Colonic mucosa (tissue), 4 donors: ENCODE measurements at regions not wholly inside any gene's neighbourhood (a gene's known extent, or its start where the extent isn't known, plus 50 kb on each side); places are given as distances from the start of the nearest gene placed in this dataset.

Source experiments
- DNase-seq: peaks from one replicate; pipeline ENCODE4 v3.0.0-alpha.2; 2020
- H3K27ac ChIP-seq: fragments of 200-600 bp; one replicate; pipeline ENCODE4 v1.8.0; 2021
- H3K27me3 ChIP-seq: fragments of 200-600 bp; one replicate; pipeline ENCODE4 v1.8.0; 2021
- H3K36me3 ChIP-seq: fragments of 200-600 bp; one replicate; pipeline ENCODE4 v1.8.0; 2021
- H3K4me1 ChIP-seq: fragments of 200-600 bp; one replicate; pipeline ENCODE4 v1.8.0; 2021; ENCODE audit warnings: mild to moderate bottlenecking
- H3K4me3 ChIP-seq: fragments of 200-600 bp; one replicate; pipeline ENCODE4 v1.8.0; 2021
- H3K9ac ChIP-seq, 2 donors: one replicate each; pipeline ENCODE4 v1.7.0; 2013; ENCODE audit warnings: control low read depth in 2 of 2, low read depth in 2 of 2, low read length in 2 of 2
- H3K9me3 ChIP-seq: fragments of 200-600 bp; one replicate; pipeline ENCODE4 v1.8.0; 2021
- intact Hi-C: fragments of 100-400 bp; cut with DNase I; formaldehyde crosslinking; loops from one replicate; pipeline ENCODE4 v1.14.1; 2022
- TF ChIP-seq, protein P1 (sequence below): fragments of 200-600 bp; IDR thresholded peaks from one replicate; pipeline ENCODE4 v1.8.0; 2022; ENCODE audit warnings: antibody characterized with exemption, mild to moderate bottlenecking
- donor health status: healthy.
- donor health status: DM: no; HTN: no; CAD: no.
- donor health status: DM: no; HTN: no; CAD: no.

GRCh38 chr16:73275024-73275423, 227.1 kb upstream of the ZFHX3 start:
- no peaks in the 10 kb centered on the region for H3K9me3 ChIP-seq
- H3K4me1 ChIP-seq: no peaks in the 10 kb centered on the region
- H3K36me3 ChIP-seq: no peaks in the 10 kb centered on the region
- no peak overlapping the region for H3K9ac ChIP-seq
- TF ChIP-seq, protein P1, sequence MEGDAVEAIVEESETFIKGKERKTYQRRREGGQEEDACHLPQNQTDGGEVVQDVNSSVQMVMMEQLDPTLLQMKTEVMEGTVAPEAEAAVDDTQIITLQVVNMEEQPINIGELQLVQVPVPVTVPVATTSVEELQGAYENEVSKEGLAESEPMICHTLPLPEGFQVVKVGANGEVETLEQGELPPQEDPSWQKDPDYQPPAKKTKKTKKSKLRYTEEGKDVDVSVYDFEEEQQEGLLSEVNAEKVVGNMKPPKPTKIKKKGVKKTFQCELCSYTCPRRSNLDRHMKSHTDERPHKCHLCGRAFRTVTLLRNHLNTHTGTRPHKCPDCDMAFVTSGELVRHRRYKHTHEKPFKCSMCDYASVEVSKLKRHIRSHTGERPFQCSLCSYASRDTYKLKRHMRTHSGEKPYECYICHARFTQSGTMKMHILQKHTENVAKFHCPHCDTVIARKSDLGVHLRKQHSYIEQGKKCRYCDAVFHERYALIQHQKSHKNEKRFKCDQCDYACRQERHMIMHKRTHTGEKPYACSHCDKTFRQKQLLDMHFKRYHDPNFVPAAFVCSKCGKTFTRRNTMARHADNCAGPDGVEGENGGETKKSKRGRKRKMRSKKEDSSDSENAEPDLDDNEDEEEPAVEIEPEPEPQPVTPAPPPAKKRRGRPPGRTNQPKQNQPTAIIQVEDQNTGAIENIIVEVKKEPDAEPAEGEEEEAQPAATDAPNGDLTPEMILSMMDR: no peak
- no peaks in the 10 kb centered on the region for H3K27me3 ChIP-seq
- peak overlapping the region; percentile 35 for H3K27ac ChIP-seq
- intact Hi-C loops: no loop called here
- no peak for DNase-seq
- no peak overlapping the region for H3K4me3 ChIP-seq

DNA sequence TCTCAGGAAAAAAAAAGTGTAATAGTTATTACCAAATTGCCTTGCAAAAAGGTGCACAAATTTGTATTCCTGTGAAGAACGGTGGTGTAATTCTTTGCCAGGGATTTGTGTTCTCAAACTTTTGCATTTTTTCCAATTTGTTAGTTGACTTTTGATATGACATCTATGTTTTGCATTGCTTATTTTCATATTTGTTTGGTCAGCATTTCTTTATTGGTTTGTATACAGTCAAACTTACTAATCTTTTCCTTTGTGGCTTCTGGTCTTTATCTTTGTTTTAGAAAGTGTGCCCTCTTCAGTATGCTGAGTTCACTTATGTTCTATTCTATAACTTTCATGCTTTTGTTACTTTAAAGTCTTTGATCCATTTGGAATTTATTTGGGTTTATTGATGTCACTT, 226.2 kb upstream of the ZFHX3 start:
- Histone ChIP-seq H3K9ac (no peak overlapping the region), H3K27ac (no peak overlapping the region), H3K4me3 (no peak overlapping the region), H3K27me3 (no peaks in the 10 kb centered on the region), H3K9me3 (no peaks in the 10 kb centered on the region), H3K4me1 (no peaks in the 10 kb centered on the region), H3K36me3 (no peaks in the 10 kb centered on the region)
- intact Hi-C loops: no loop called here
- no peak for DNase-seq
- TF ChIP-seq, protein P1: no peak

DNA sequence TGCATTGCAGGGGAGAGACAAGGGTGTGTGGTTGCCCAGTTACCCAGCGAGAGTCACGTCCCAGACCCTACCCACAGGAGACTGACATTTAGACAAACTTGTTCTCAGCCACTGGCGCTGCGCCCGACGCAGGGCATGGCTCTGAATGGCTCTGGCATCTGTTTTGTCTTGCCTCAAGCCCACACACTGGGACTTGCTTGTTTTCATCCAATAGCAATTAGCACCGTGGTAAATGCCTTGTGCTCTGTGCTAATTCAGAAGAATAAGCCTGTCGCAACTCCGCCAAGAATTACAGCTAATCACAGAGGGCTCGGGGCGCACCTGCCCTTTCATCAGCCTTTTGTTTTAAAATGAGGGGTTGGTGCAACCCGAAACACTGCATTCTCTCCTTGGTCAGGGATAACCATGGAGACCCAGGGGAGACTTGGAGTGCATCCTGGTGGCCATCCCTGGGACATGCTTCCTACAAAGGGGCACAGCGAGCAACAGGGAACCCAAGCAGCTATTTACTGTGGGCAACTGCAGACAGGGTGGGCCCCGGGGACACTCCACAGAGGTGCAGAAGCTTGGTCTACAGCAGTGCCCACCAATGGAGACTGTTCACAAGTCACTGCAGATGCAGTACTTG, 220.6 kb upstream of the ZFHX3 start:
- H3K27me3 ChIP-seq: no peaks in the 10 kb centered on the region
- no peak overlapping the region for H3K27ac ChIP-seq
- no peak for DNase-seq
- TF ChIP-seq, protein P1: no peak
- H3K36me3 ChIP-seq: no peaks in the 10 kb centered on the region
- no peak overlapping the region for H3K9ac ChIP-seq
- intact Hi-C loops: no loop called here
- H3K9me3 ChIP-seq: no peaks in the 10 kb centered on the region
- H3K4me1 ChIP-seq: no peaks in the 10 kb centered on the region
- no peak overlapping the region for H3K4me3 ChIP-seq

DNA sequence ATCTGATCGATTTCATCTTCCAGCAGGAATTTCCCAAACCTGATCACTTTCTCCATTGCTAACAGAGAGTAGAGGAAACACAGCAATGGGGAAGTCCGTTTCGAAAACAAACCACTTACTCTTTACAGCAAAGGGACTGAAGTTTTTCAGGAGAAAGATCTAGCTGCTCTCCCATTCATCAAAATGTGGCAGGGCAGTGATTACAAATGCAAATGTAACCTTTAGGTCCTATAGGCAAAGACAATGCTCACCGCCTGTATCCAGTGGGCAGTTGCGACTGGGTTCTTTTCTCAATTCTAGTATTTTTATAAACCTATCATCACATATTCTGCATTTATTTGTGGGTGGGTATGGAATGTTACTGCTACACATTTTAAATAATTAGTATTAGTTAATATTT, 218.0 kb upstream of the ZFHX3 start:
- Histone ChIP-seq H3K27me3 (no peaks in the 10 kb centered on the region), H3K9me3 (no peaks in the 10 kb centered on the region), H3K27ac (no peak overlapping the region), H3K9ac (no peak overlapping the region), H3K4me3 (no peak overlapping the region), H3K4me1 (no peaks in the 10 kb centered on the region), H3K36me3 (no peaks in the 10 kb centered on the region)
- intact Hi-C loops: no loop called here
- DNase-seq: no peak
- TF ChIP-seq, protein P1: no peak

DNA sequence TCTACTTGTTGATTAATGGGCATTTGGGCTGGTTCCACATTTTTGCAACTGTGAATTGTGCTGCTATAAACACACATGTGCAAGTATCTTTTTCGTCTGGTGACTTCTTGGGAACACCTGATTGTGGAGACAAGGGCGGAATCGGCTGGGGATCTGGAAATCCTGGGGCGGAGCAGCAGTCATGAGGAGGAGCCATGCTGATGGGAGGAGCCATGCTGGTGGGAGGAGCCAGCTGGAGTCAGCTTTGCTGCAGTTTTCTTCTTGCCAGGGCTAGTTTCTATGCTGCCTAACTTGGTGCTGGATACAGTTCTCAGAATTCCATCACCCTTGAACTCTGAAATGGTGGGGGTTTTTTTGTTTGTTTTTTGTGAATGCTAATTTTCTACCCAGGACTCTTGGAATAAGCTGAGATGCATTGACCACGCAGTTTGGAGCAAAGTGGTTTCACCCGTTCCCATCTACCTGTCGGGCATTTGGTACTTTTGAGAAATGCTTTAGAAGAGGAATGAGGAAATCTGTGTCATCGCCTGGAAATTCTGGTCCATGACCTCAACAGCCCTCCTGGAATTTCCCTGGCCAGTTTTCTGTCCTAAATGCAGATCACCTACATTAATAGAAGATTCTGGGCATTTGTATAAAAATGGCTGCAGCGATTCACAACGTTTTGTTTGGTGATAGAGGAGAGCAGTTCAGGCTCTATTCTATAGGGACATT, 217.4 kb upstream of the ZFHX3 start:
- Histone ChIP-seq H3K9me3 (no peaks in the 10 kb centered on the region), H3K36me3 (no peaks in the 10 kb centered on the region), H3K27me3 (no peaks in the 10 kb centered on the region), H3K9ac (no peak overlapping the region), H3K4me3 (no peak overlapping the region), H3K27ac (no peak overlapping the region), H3K4me1 (no peaks in the 10 kb centered on the region)
- no peak for DNase-seq
- intact Hi-C loops: no loop called here
- TF ChIP-seq, protein P1: no peak
